Right atrium auricular region (tissue), 2 donors: ENCODE measurements at regions not wholly inside any gene's neighbourhood (a gene's known extent, or its start where the extent isn't known, plus 50 kb on each side); places are given as distances from the start of the nearest gene placed in this dataset.

Experiments used
- DNase-seq: peaks from one replicate; pipeline ENCODE4 v3.0.0-alpha.2; 2019; ENCODE audit warnings: low spot score
- H3K27ac ChIP-seq, 2 donors: fragments of 200-600 bp; sonication (generic); 1 replicate in 1 of 2; 2 replicates in 1 of 2; pipeline ENCODE4 v1.5.1; 2016 to 2019
- H3K27me3 ChIP-seq, 2 donors: fragments of 200-600 bp; sonication (generic); one replicate each; pipeline versions ENCODE4 v1.5.1 to v1.6.0; 2017 to 2019
- H3K36me3 ChIP-seq: fragments of 200-600 bp; sonication (generic); one replicate; pipeline ENCODE4 v1.5.1; 2016
- H3K4me1 ChIP-seq, 2 donors: fragments of 200-600 bp; sonication (generic); one replicate each; pipeline versions ENCODE4 v1.5.1 to v1.6.0; 2017 to 2019
- H3K4me3 ChIP-seq, 2 donors: fragments of 200-600 bp; sonication (generic); 1 replicate in 1 of 2; 2 replicates in 1 of 2; pipeline ENCODE4 v1.5.1; 2017 to 2019; ENCODE audit warnings: mild to moderate bottlenecking in 1 of 2, moderate library complexity in 1 of 2
- H3K9me3 ChIP-seq, 2 donors: fragments of 200-600 bp; sonication (generic); one replicate each; pipeline ENCODE4 v1.5.1; 2019
- TF ChIP-seq, protein P1 (sequence below), 2 donors: fragments of 200-600 bp; sonication (generic); IDR thresholded peaks; one replicate each; pipeline ENCODE4 v1.5.1; 2019; ENCODE audit warnings: antibody characterized with exemption in 2 of 2

DNA sequence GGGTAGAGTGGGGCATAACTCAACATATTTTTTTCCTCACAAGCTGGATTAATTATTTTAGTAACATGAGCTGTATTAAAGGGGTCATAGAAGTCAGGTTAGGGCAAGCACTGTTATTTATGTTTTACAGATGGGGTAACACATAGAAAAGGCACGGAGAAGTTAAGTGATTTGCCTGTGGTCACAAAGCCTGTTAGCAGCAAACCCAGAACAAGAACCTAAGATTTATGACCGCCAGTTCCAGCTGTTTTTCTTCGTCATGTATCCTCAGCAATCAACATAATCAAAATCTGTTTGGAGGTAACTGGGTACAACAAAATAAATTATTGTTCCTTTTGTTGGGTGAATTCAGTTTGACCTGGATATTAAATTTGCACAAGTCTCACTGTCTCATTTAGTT lies 57.2 kb upstream of the BET1 start:
- no peaks in the 10 kb centered on the region for H3K4me1 ChIP-seq
- no peak for DNase-seq
- H3K36me3 ChIP-seq, result no peaks in the 10 kb centered on the region
- H3K27ac ChIP-seq, result no peak overlapping the region
- TF ChIP-seq, protein P1, sequence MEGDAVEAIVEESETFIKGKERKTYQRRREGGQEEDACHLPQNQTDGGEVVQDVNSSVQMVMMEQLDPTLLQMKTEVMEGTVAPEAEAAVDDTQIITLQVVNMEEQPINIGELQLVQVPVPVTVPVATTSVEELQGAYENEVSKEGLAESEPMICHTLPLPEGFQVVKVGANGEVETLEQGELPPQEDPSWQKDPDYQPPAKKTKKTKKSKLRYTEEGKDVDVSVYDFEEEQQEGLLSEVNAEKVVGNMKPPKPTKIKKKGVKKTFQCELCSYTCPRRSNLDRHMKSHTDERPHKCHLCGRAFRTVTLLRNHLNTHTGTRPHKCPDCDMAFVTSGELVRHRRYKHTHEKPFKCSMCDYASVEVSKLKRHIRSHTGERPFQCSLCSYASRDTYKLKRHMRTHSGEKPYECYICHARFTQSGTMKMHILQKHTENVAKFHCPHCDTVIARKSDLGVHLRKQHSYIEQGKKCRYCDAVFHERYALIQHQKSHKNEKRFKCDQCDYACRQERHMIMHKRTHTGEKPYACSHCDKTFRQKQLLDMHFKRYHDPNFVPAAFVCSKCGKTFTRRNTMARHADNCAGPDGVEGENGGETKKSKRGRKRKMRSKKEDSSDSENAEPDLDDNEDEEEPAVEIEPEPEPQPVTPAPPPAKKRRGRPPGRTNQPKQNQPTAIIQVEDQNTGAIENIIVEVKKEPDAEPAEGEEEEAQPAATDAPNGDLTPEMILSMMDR (IDR thresholded peaks at IDR 0.05), result no peak
- no peak overlapping the region for H3K4me3 ChIP-seq
- no peaks in the 10 kb centered on the region for H3K27me3 ChIP-seq
- no peaks in the 10 kb centered on the region for H3K9me3 ChIP-seq

DNA sequence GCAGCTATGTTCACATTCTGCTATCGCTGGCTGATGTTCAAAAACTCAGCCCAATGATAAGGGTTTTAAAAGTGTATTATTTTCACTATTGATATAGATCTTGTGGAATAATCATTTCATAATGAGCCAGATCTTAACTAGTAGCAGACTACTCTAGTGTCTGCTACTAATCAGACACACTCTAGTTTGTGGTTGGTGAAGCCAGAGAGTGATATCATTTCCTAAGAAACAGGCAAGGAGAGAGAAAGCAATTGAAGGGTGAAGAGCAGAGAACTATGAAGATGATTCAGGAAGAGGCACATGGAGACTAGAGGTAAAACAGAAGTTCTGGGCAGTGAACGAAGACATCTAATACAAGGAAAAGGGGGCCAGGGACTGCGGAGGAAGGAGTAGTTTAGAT lies 58.2 kb upstream of the BET1 start:
- Histone ChIP-seq H3K4me1 (no peaks in the 10 kb centered on the region), H3K4me3 (no peak overlapping the region), H3K27me3 (no peaks in the 10 kb centered on the region), H3K36me3 (no peaks in the 10 kb centered on the region), H3K27ac (no peak overlapping the region), H3K9me3 (no peaks in the 10 kb centered on the region)
- DNase-seq, result no peak
- TF ChIP-seq, protein P1 (IDR thresholded peaks at IDR 0.05), result no peak

DNA sequence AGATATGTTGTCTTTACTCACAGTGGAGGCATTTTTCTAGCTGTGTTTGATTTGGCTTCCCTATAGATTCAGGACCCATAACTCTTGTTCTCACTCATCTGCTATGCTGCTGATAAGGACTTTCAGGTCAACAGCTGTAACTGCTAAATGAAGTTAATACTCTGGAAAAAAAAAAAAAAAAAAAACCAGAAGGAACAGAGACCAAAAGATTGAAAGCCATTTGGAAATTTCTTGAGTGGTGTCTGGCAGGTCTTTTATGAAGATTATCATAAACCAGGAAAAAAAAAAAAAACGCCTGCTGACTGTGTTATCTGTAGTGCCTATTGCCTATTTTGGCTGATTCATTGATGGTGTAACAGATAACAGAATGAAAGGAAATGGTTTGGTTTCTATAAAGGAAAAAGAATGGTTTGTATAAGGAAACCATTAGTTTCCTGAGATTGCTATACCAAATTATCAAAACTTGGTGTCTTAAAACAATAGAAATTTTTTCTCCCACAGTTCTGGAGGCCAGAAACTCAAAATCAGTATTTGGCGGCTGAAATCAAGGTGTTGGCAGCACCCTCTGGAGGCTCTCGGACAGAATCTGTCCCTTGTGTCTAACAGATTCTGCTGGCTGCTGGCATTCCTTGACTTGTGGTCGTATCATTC lies 60.5 kb upstream of the BET1 start:
- Histone ChIP-seq H3K27ac (no peak overlapping the region), H3K4me3 (no peak overlapping the region), H3K9me3 (no peaks in the 10 kb centered on the region), H3K4me1 (no peaks in the 10 kb centered on the region), H3K27me3 (no peaks in the 10 kb centered on the region), H3K36me3 (no peaks in the 10 kb centered on the region)
- DNase-seq, result no peak
- TF ChIP-seq, protein P1 (IDR thresholded peaks at IDR 0.05), result no peak

DNA sequence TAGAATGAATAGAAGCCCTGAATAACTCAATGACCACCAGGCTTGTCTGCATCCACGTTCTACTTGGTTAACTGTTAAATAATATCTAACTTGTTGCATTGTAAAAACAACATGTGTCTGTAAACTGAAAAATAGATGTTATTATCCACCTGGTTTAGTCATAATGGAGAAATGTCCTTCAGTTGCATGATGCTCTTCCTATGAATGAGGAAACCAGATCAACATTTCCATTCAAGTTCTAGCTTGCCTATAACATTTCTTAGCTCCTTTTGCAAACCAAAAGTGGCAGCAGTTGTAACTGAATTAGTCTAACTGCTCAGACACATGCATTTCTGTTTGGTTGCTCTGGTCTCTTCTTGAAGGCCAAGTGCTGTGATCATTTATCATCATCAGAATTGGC lies 62.9 kb upstream of the BET1 start:
- Histone ChIP-seq H3K36me3 (no peaks in the 10 kb centered on the region), H3K9me3 (no peaks in the 10 kb centered on the region), H3K4me3 (no peak overlapping the region), H3K27me3 (no peaks in the 10 kb centered on the region), H3K27ac (no peak overlapping the region), H3K4me1 (no peaks in the 10 kb centered on the region)
- DNase-seq, result no peak
- TF ChIP-seq, protein P1 (IDR thresholded peaks at IDR 0.05), result no peak

DNA sequence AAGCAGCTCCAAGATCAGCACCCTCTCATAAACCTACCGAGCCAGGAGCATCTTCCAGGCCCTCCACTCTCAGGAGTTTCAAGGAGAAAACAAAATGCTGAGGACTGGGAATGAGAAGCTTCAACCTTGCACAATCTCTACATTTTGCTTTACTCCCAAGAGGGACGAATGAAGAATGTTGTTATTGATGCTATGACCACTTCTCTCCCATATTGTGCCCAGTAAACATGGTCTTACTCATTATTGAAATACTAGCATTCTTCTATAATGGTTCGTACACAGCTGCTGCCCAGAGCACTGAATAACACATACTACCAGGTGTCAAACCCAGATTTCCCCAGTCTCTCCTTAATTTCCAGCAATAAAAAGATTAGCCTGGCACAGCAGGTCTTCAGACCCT lies 63.4 kb upstream of the BET1 start:
- Histone ChIP-seq H3K4me1 (no peaks in the 10 kb centered on the region), H3K27me3 (no peaks in the 10 kb centered on the region), H3K4me3 (no peak overlapping the region), H3K9me3 (no peaks in the 10 kb centered on the region), H3K27ac (no peak overlapping the region), H3K36me3 (no peaks in the 10 kb centered on the region)
- TF ChIP-seq, protein P1 (IDR thresholded peaks at IDR 0.05), result no peak
- no peak for DNase-seq

DNA sequence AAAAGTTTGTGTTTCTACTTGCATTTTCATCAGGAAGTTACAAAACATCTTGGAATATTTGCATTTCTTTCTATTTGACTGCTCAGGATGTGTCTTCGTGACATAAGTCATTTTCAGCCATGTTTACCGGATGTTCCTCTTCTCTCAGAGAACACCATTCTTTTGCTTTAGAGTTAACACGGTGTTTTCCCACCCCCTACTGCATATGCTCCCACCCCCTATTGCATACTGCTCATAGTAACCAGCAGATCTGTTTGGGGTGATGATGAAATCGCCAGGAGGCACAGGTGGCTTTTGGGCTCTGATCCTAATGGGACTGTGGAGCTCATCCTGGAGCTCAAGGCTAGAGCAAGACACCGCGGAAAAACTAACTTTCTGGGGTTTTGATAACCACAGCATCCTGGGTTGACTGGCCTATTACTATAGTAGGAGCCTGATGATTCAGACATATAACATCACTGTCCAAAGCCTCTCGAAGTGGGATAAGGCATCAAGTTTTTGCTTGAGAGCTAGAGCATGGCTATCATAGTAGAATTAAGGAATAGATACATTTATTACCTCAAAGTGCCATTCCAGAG lies 65.1 kb upstream of the BET1 start:
- H3K4me1 ChIP-seq, result no peaks in the 10 kb centered on the region
- TF ChIP-seq, protein P1 (IDR thresholded peaks at IDR 0.05), result no peak
- no peak overlapping the region for H3K27ac ChIP-seq
- H3K36me3 ChIP-seq, result no peaks in the 10 kb centered on the region
- no peaks in the 10 kb centered on the region for H3K9me3 ChIP-seq
- DNase-seq, result no peak
- no peak overlapping the region for H3K4me3 ChIP-seq
- H3K27me3 ChIP-seq, result no peaks in the 10 kb centered on the region
